HepG2 (cell line): ENCODE measurements at regions not wholly inside any gene's neighbourhood (a gene's known extent, or its start where the extent isn't known, plus 50 kb on each side); places are given as distances from the start of the nearest gene placed in this dataset.

Experiments used
- ATAC-seq: fragments of 200-7000 bp; cut with Tn5 transposase; 3 replicates; pipeline ENCODE4 v1.9.1; 2020; ENCODE audit warnings: mild to moderate bottlenecking, moderate library complexity
- BruUV-seq: library from RNA; stranded (reverse); fragments of 400-500 nt; replicated peaks from 2 replicates; lab custom pipeline; 2021; lab: Mats Ljungman, UMichigan
- CTCF ChIA-PET: fragments of 300-600 bp; formaldehyde crosslinking; extraction: SDS; loops from one replicate; lab custom pipeline; 2021; ENCODE audit warnings: low total read pairs, inconsistent platforms, low intra/inter-chr PET ratio; lab: Yijun Ruan, JAX
- POLR2A ChIA-PET: fragments of 350-600 bp; sonication (Branson Sonifier 250); formaldehyde crosslinking; loops from one replicate; lab custom pipeline; 2020; ENCODE audit warnings: antibody characterized with exemption, inconsistent platforms; lab: Yijun Ruan, JAX
- DNase-seq: peaks from one replicate; pipeline ENCODE4 v3.0.0-alpha.2; 2015; ENCODE audit warnings: low spot score
- FAIRE-seq: peaks from 3 replicates; lab custom pipeline; 2011; peaks lifted over from hg19 to GRCh38; lab: Jason Lieb, UNC
- H2AFZ ChIP-seq: one replicate; pipeline ENCODE4 v1.6.1; 2011; ENCODE audit warnings: low read length, inconsistent platforms
- H3K27ac ChIP-seq: fragments of 300-600 bp; 3 replicates; pipeline ENCODE4 v1.8.0; 2011; ENCODE audit warnings: mixed run types, mild to moderate bottlenecking, mixed read lengths, low read length, inconsistent platforms; ENCODE audit not compliant: insufficient read depth; ENCODE audit errors: extremely low read length
- H3K27me3 ChIP-seq, 2 experiments: fragments of 200-600 bp in 1 of 2; 2 replicates in 1 of 2; 3 replicates in 1 of 2; pipeline versions ENCODE4 v1.6.0 to v1.8.0; 2011; ENCODE audit warnings: low read length in 2 of 2, mild to moderate bottlenecking in 2 of 2, moderate library complexity in 2 of 2, inconsistent platforms in 1 of 2; ENCODE audit not compliant: insufficient read depth in 2 of 2, control insufficient read depth in 1 of 2
- H3K36me3 ChIP-seq, 2 experiments: fragments of 200-600 bp in 1 of 2; replicated peaks in 1 of 2; 2 replicates in 1 of 2; 3 replicates in 1 of 2; pipeline versions ENCODE4 v1.5.1 to v1.8.0; 2011; ENCODE audit warnings: low read length in 2 of 2, inconsistent platforms in 1 of 2; ENCODE audit not compliant: insufficient read depth in 2 of 2, control insufficient read depth in 1 of 2
- H3K4me1 ChIP-seq: 2 replicates; pipeline ENCODE4 v1.5.1; 2012; ENCODE audit warnings: low read length, inconsistent platforms; ENCODE audit not compliant: insufficient read depth
- H3K4me2 ChIP-seq: 2 replicates; pipeline ENCODE4 v1.6.0; 2011; ENCODE audit warnings: low read depth, low read length, inconsistent platforms
- H3K4me3 ChIP-seq, 3 experiments: fragments of 200-600 bp in 1 of 3; sonication (generic), shearing (Covaris generic) in 1 of 3; replicated peaks in 1 of 3; 2 replicates each; pipeline ENCODE4 v1.5.1; 2011 to 2016; ENCODE audit warnings: low read length in 3 of 3, inconsistent platforms in 2 of 3, low read depth in 2 of 3, mild to moderate bottlenecking in 2 of 3, control low read depth in 1 of 3, mixed read lengths in 1 of 3; ENCODE audit not compliant: insufficient read depth in 1 of 3
- H3K79me2 ChIP-seq: one replicate; pipeline ENCODE4 v1.6.1; 2011; ENCODE audit warnings: low read length, inconsistent platforms; ENCODE audit not compliant: insufficient read depth
- H3K9ac ChIP-seq: 2 replicates; pipeline ENCODE4 v1.6.0; 2011; ENCODE audit warnings: mild to moderate bottlenecking, low read depth, low read length, inconsistent platforms; ENCODE audit not compliant: insufficient read depth
- H3K9me3 ChIP-seq: 2 replicates; pipeline ENCODE4 v1.5.1; 2012; ENCODE audit warnings: mild to moderate bottlenecking, low read length
- H4K20me1 ChIP-seq: 2 replicates; pipeline ENCODE4 v1.6.0; 2011; ENCODE audit warnings: inconsistent platforms, mild to moderate bottlenecking, low read length, moderate library complexity; ENCODE audit not compliant: insufficient read depth
- ASH2L ChIP-seq: fragments of 300-600, 200-600 bp; sonication (generic); IDR thresholded peaks from 2 replicates; pipeline ENCODE4 v1.7.0; 2017; ENCODE audit warnings: low read depth, mild to moderate bottlenecking, moderate library complexity, mixed read lengths, low read length; ENCODE audit not compliant: insufficient read length
- EZH2 ChIP-seq: conservative IDR thresholded peaks from 2 replicates; pipeline ENCODE4 v1.6.1; 2012; ENCODE audit warnings: mild to moderate bottlenecking, low read depth, low read length, moderate library complexity
- MTA1 ChIP-seq: sonication (generic); formaldehyde crosslinking; IDR thresholded peaks from 2 replicates; pipeline ENCODE4 v1.4.0; 2020; ENCODE audit warnings: missing genetic modification reagents, mild to moderate bottlenecking, borderline replicate concordance
- NCOA5 ChIP-seq: sonication (generic); formaldehyde crosslinking; IDR thresholded peaks from 2 replicates; pipeline ENCODE4 v1.4.0; 2020; ENCODE audit warnings: missing genetic modification reagents
- ZNF83 ChIP-seq: sonication (generic); formaldehyde crosslinking; IDR thresholded peaks from 2 replicates; pipeline ENCODE4 v1.4.0; 2020; ENCODE audit warnings: missing genetic modification reagents, mild to moderate bottlenecking, borderline replicate concordance
- WGBS: methylation state at CpG from one replicate; pipeline ENCODE4 v1.1.6; 2017; ENCODE audit warnings: low lambda C conversion rate; 5-methylcytosine and 5-hydroxymethylcytosine counted together
- in situ Hi-C: cut with HindIII; loops from 2 replicates; pipeline ENCODE4 v1.10.0; 2017; ENCODE audit warnings: low pct_unique_long_range_greater_than_20kb; ENCODE audit not compliant: extremely low pct_ligation_motif_present
- intact Hi-C: fragments of 100-400 bp; cut with micrococcal nuclease; formaldehyde crosslinking; loops from one replicate; pipeline ENCODE4 v1.10.0; 2022; ENCODE audit not compliant: unreplicated experiment
- TF ChIP-seq, protein P1 (sequence below), 2 experiments: fragments of 450-650 bp in 1 of 2; sonication (generic) in 1 of 2; formaldehyde crosslinking; IDR thresholded peaks; 2 replicates each; pipeline versions ENCODE4 v1.5.0 to v1.8.0; 2020 to 2022; ENCODE audit warnings: mild to moderate bottlenecking in 1 of 2, missing genetic modification reagents in 1 of 2
- TF ChIP-seq, protein P2 (sequence below): fragments of 450-650 bp; IDR thresholded peaks from 2 replicates; pipeline ENCODE4 v1.6.1; 2017

- TF ChIP-seq, protein P1, sequence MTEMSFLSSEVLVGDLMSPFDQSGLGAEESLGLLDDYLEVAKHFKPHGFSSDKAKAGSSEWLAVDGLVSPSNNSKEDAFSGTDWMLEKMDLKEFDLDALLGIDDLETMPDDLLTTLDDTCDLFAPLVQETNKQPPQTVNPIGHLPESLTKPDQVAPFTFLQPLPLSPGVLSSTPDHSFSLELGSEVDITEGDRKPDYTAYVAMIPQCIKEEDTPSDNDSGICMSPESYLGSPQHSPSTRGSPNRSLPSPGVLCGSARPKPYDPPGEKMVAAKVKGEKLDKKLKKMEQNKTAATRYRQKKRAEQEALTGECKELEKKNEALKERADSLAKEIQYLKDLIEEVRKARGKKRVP (CRISPR knock-in tag; IDR thresholded peaks at IDR 0.05), result no peak
Measured at GRCh38 chr13:85432881-85433280, 366.3 kb downstream of the SLITRK6 start (continued).

GRCh38 chr13:85431720-85432119 is 367.5 kb downstream of the SLITRK6 start:
- TF ChIP-seq, protein P2, sequence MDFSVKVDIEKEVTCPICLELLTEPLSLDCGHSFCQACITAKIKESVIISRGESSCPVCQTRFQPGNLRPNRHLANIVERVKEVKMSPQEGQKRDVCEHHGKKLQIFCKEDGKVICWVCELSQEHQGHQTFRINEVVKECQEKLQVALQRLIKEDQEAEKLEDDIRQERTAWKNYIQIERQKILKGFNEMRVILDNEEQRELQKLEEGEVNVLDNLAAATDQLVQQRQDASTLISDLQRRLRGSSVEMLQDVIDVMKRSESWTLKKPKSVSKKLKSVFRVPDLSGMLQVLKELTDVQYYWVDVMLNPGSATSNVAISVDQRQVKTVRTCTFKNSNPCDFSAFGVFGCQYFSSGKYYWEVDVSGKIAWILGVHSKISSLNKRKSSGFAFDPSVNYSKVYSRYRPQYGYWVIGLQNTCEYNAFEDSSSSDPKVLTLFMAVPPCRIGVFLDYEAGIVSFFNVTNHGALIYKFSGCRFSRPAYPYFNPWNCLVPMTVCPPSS, result no peak
- TF ChIP-seq ASH2L (no peak), EZH2 (no peak), ZNF83 (no peak), MTA1 (CRISPR knock-in tag) (no peak), NCOA5 (CRISPR knock-in tag) (no peak)
- Histone ChIP-seq H3K4me1 (no peaks in the 10 kb centered on the region), H3K79me2 (no peaks in the 10 kb centered on the region), H4K20me1 (no peaks in the 10 kb centered on the region), H3K27me3 (no peaks in the 10 kb centered on the region), H3K4me3 (no peak overlapping the region), H3K36me3 (no peaks in the 10 kb centered on the region), H3K27ac (no peak overlapping the region), H3K4me2 (no peak overlapping the region), H2AFZ (no peak overlapping the region), H3K9ac (no peak overlapping the region), H3K9me3 (no peaks in the 10 kb centered on the region)
- intact Hi-C loops, result no loop called here
- no peak for FAIRE-seq
- ATAC-seq, result no peak
- BruUV-seq, result no TSS peak
- CTCF ChIA-PET, result no interaction called here
- WGBS, result 7% methylated on average over 8 of the region's 9 CpGs
- POLR2A ChIA-PET, result no interaction called here
- DNase-seq, result no peak
- in situ Hi-C loops, result no loop called here
